IPS-18c (cell line): ENCODE measurements at regions not wholly inside any gene's neighbourhood (a gene's known extent, or its start where the extent isn't known, plus 50 kb on each side); places are given as distances from the start of the nearest gene placed in this dataset.
"Not testable (repeated sequence)": the region's sequence is repeated elsewhere in the genome, so short reads cannot be mapped to it uniquely, and the experiment has no call there.

Source experiments
- H3K4me3 ChIP-seq: 2 replicates; pipeline ENCODE4 v1.7.0; 2013; ENCODE audit warnings: low read depth, mild to moderate bottlenecking, low read length, moderate library complexity; ENCODE audit not compliant: insufficient read depth
- H3K9me3 ChIP-seq: one replicate; pipeline ENCODE4 v1.6.1; 2013; ENCODE audit warnings: mild to moderate bottlenecking, low read length, moderate library complexity; ENCODE audit not compliant: control insufficient read depth, insufficient read depth

- H3K9me3 ChIP-seq: no peaks in the 10 kb centered on the region
- no peak overlapping the region for H3K4me3 ChIP-seq
Measured at GRCh38 chr4:15297344-15297743, 130.5 kb upstream of the C1QTNF7 start.

GRCh38 chr4:15299627-15300026 is 128.2 kb upstream of the C1QTNF7 start:
- H3K4me3 ChIP-seq: no peak overlapping the region
- no peaks in the 10 kb centered on the region for H3K9me3 ChIP-seq

GRCh38 chr4:15303052-15303641 is 124.7 kb upstream of the C1QTNF7 start:
- Histone ChIP-seq H3K4me3 (no peak overlapping the region), H3K9me3 (peaks cover 2% of the 10 kb centered on the region)

DNA sequence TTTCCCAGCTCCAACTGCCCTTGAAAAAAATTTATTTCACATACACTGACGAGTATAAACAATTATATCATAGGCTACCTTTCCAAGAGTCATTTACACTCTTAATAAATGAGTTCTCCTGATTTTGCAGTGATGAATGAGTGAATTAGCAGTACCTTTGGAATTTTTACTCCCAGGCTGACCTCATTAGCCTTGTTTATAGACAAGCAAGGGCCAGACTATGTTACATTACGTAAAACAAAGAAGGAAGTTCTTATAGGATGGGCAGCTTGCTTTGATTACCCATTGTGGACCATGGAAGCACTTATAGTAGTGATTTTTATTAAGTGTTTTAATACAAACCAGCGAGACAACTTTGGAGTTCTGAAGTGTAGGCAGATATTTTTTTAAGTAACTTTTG is 112.9 kb upstream of the C1QTNF7 start:
- no peak overlapping the region for H3K4me3 ChIP-seq
- H3K9me3 ChIP-seq: peaks cover 6% of the 10 kb centered on the region

DNA sequence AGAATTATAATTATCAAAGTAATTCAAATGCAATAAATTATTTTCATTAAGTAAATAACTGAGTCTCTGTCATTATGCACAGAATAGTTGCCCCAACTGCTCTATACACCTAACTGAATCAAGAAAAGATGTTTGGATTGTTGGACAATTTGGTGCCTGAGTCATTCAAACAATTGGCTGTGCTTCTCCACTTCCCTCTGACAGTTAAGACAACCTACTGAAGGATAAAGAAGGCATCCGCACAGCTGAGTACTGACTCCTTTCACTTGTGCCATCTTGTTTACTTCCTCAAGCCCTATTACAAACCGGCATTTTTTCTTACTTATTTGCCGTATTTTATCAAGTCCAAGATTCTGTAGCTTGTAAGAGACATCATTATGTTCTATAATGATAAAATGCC is 110.6 kb upstream of the C1QTNF7 start:
- no peaks in the 10 kb centered on the region for H3K9me3 ChIP-seq
- no peak overlapping the region for H3K4me3 ChIP-seq

DNA sequence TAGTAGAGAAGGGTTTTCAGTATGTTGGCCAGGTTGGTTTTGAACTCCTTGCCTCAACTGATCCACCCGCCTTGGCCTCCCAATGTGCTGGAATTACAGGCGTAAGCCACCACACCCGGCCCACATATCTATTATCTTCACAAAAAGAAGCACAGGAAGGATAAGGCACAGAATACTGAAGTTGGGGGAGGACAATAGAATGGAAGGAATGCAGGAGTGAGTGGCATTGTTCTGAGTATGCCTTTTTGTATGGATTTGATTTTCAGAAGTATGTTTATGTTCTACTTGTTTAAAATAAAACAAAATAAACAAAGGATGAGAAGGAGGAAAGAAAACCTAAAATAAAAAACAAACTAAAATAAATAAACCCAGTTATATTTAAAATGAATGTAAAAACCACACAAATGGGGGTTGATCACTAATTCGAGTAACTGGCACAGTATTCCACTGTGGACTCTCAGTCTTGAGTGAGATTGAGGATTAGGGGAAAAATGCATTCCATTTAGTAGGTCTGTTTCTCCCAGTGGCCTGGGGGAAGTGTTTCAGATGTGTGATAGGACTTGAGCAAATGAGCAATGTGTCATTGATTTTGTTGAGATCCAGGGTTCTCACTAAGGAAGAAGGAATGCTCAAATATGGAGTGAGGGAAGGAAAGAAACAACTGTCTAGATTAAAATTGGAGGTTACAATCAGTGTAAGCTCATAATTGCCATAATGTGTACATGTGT is 109.0 kb upstream of the C1QTNF7 start:
- Histone ChIP-seq H3K4me3 (no peak overlapping the region), H3K9me3 (no peaks in the 10 kb centered on the region)

GRCh38 chr4:15320121-15320678 is 107.6 kb upstream of the C1QTNF7 start:
- H3K4me3 ChIP-seq: no peak overlapping the region
- H3K9me3 ChIP-seq: no peaks in the 10 kb centered on the region

GRCh38 chr4:15322006-15322405 is 105.8 kb upstream of the C1QTNF7 start:
- no peaks in the 10 kb centered on the region for H3K9me3 ChIP-seq
- H3K4me3 ChIP-seq: no peak overlapping the region

GRCh38 chr4:15325987-15326386 is 101.8 kb upstream of the C1QTNF7 start:
- no peak overlapping the region for H3K4me3 ChIP-seq
- no peaks in the 10 kb centered on the region for H3K9me3 ChIP-seq

GRCh38 chr4:15327311-15328298 is 100.2 kb upstream of the C1QTNF7 start:
- no peak overlapping the region for H3K4me3 ChIP-seq

DNA sequence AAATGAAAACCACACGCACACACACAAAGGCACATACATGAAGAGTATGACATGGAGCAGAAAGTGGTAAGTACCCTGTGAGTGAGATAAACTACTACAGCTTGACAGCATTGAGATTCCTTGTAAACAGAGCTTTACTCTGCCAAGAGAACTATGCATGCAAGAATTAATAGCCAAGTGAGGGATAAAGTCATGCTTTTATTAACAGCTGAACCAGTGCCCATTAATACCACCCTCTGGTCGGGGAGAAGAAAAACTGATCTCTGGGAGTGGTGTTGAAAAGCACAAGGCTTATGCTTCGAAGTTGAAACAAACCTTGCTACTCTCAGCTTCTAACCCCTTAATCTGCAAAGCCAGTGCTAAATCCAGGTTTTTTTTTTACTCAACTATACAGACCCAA is 95.9 kb upstream of the C1QTNF7 start:
- Histone ChIP-seq H3K9me3 (no peaks in the 10 kb centered on the region), H3K4me3 (no peak overlapping the region)

More at GRCh38 chr4:15327311-15328298, 100.2 kb upstream of the C1QTNF7 start:
- H3K9me3 ChIP-seq: no peaks in the 10 kb centered on the region

GRCh38 chr4:15332377-15332776 is 95.5 kb upstream of the C1QTNF7 start:
- Histone ChIP-seq H3K9me3 (no peaks in the 10 kb centered on the region), H3K4me3 (no peak overlapping the region)

DNA sequence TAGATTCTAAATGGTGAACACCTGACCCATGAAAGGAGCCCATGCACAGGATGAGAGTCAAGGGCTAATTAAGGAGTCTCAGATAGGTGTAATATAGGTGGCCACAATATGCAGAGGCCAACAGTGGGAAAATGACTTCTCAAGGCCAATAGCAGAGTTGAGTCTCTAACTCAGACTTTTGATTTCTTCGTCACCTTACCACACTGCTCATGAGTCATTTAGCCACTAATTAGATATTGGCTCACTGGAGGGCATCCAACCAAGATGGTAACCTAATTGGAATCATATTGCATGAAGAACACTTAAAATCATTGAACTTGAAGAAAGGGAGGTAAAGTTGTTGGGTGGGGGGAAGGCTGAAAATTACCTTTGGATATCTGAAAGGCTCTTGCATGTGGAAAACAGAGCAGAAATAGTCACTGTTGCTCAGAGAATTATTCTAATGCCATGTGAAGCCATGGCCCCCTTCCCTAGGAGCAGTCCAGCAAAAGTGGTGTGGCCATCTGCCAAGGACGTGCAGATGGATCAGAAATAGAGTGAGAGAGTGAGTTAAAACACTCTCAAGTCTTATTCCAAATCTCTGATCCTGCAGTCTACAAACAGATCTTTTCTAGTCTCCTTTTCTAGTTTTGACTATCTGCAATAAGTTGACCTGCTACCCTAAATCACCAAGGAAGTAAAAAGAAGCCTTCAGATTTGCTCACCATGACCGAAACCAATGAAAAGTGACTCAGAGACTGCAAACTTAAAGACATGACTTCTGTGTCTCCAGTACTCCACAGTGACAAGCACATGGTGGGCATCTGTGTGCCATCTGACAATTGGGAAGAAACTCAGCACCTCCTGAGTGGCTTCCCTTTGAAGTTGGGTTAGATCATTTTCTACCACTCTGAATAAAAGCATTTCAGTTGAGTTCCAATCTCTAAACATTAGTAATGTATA is 93.9 kb upstream of the C1QTNF7 start:
- no peak overlapping the region for H3K4me3 ChIP-seq
- H3K9me3 ChIP-seq: no peaks in the 10 kb centered on the region

DNA sequence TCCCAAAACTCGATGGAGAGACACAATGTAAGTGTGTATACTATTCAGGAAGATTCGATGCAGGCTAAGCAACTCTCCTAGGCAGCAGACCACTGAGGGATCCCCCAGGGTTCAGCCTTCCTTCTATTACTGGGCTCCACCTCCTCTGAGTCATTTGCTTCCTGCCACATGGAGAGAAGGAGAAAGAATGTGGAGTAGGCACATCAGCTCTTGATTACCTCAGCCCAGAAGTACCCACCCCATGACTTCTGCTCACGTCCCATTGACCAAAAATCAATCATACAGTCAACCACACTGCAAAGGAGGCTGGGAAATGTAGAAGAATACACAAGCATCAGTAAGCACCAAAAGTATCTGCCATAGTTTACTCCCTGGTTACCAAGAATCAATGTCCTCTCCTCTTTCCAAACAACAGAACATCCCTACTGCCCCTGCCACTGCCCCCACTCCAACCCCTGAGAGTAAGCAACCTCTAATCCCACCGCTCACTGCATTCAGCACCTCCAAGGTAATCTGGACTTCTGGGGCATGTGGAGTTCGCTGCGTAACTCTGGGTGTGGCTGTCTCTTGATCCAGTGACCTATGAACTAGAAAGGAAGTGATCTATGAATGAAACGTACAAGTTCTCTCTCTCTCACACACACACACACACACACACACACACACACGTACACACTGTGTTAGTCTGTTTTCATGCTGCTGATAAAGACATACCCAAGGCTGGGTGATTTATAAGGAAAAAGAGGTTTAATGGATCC is 91.2 kb upstream of the C1QTNF7 start:
- Histone ChIP-seq H3K9me3 (no peaks in the 10 kb centered on the region), H3K4me3 (no peak overlapping the region)

DNA sequence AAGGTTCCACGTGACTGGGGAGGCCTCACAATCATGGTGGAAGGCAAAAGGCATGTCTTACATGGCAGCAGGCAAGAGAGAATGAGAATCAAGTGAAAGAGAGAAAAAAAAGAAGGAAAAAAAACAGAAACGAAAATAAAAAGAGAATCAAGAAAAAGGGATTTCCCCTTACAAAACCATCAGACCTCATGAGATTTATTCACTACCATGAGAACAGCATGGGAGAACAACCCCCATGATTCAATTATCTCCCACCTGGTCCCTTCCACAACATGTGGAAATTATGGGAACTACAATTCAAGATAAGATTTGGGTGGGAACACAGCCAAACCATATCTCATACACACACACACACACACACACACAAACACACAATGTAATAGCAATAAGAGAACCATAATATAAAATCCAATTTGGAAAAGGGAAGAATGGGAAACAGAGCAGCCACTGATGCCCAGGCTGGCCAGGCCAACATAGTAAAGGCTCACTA is 90.6 kb upstream of the C1QTNF7 start:
- not testable (repeated sequence) for H3K4me3 ChIP-seq, H3K9me3 ChIP-seq

- Histone ChIP-seq H3K9me3 (no peaks in the 10 kb centered on the region), H3K4me3 (no peak overlapping the region)
Measured at GRCh38 chr4:15339737-15340136, 88.1 kb upstream of the C1QTNF7 start.
